ENCODE measurements at regions not wholly inside any gene's neighbourhood (a gene's known extent, or its start where the extent isn't known, plus 50 kb on each side); places are given as distances from the start of the nearest gene placed in this dataset.
A peak's percentile ranks its signal among the peaks of the same experiment; 100 is the strongest.
"Not testable (repeated sequence)": the region's sequence is repeated elsewhere in the genome, so short reads cannot be mapped to it uniquely, and the experiment has no call there.

GRCh38 chr7:24629958-24630357, 56.7 kb downstream of the PALS2 start:
- not testable (repeated sequence) for DNase-seq

GRCh38 chr7:24630596-24630995, 57.3 kb downstream of the PALS2 start:
- peak; percentile 0 for DNase-seq

GRCh38 chr7:24637021-24637420, 63.8 kb downstream of the PALS2 start:
- no peak for DNase-seq

- no peak for DNase-seq
Observed at GRCh38 chr7:24637706-24638105, 64.5 kb downstream of the PALS2 start.

- not testable (repeated sequence) for DNase-seq
Observed at GRCh38 chr7:24644567-24644966, 71.3 kb downstream of the PALS2 start.
